ENCODE measurements at regions not wholly inside any gene's neighbourhood (a gene's known extent, or its start where the extent isn't known, plus 50 kb on each side); places are given as distances from the start of the nearest gene placed in this dataset.

- TF ChIP-seq CTCF (IDR thresholded peaks at IDR 0.05) (no peak), POLR2A (IDR thresholded peaks at IDR 0.05) (no peak)
Observed at GRCh38 chr10:28387140-28387539, 84.3 kb upstream of the MPP7 start.
